K562 (cell line): ENCODE measurements at regions not wholly inside any gene's neighbourhood (a gene's known extent, or its start where the extent isn't known, plus 50 kb on each side); places are given as distances from the start of the nearest gene placed in this dataset.

Experiments
- ATAC-seq: fragments of 200-7000 bp; cut with Tn5 transposase; 3 replicates; pipeline ENCODE4 v1.9.1; 2020; ENCODE audit warnings: moderate library complexity
- BruUV-seq: library from RNA; stranded (reverse); fragments of 400-500 nt; replicated peaks from 2 replicates; lab custom pipeline; 2021; lab: Mats Ljungman, UMichigan
- CTCF ChIA-PET: fragments of 300-600 bp; formaldehyde crosslinking; extraction: SDS; loops from one replicate; lab custom pipeline; 2021; ENCODE audit warnings: low intra/inter-chr PET ratio; lab: Yijun Ruan, JAX
- POLR2A ChIA-PET: fragments of 300-600, 350-650 bp; sonication (Branson Sonifier 250); formaldehyde crosslinking; extraction: SDS; loops from one replicate; lab custom pipeline; 2021; ENCODE audit warnings: antibody characterized with exemption, inconsistent platforms; lab: Yijun Ruan, JAX
- DNase-seq, 4 experiments: peaks; one replicate each; pipeline versions ENCODE4 v3.0.0 to v3.0.0-alpha.2; 2011 to 2018; ENCODE audit warnings: low spot score in 3 of 4, mixed read lengths in 3 of 4; ENCODE audit errors: extremely low read depth in 1 of 4
- FAIRE-seq: peaks from 2 replicates; lab custom pipeline; 2011; peaks lifted over from hg19 to GRCh38; lab: Jason Lieb, UNC
- H2AFZ ChIP-seq: 2 replicates; pipeline ENCODE4 v1.6.0; 2011; ENCODE audit warnings: low read depth, low read length, control low read depth, inconsistent platforms
- H3K27ac ChIP-seq: fragments of 200-600 bp; 3 replicates; pipeline ENCODE4 v1.8.0; 2011; ENCODE audit warnings: low read depth, mild to moderate bottlenecking, control low read depth, inconsistent platforms, low read length, moderate library complexity, mixed read lengths; ENCODE audit errors: extremely low read depth
- H3K27me3 ChIP-seq, 2 experiments: fragments of 300-600 bp in 1 of 2; 2 replicates in 1 of 2; 3 replicates in 1 of 2; pipeline versions ENCODE4 v1.6.0 to v1.8.0; 2011; ENCODE audit warnings: inconsistent platforms in 2 of 2, low read length in 2 of 2, mild to moderate bottlenecking in 1 of 2, mixed read lengths in 1 of 2, moderate library complexity in 1 of 2; ENCODE audit not compliant: control insufficient read depth in 2 of 2, insufficient read depth in 2 of 2
- H3K36me3 ChIP-seq: fragments of 300-600 bp; 3 replicates; pipeline ENCODE4 v1.8.0; 2011; ENCODE audit warnings: mild to moderate bottlenecking, low read length, inconsistent platforms; ENCODE audit not compliant: control insufficient read depth, insufficient read depth
- H3K4me1 ChIP-seq, 2 experiments: fragments of 200-600 bp in 1 of 2; replicated peaks in 1 of 2; 2 replicates in 1 of 2; 3 replicates in 1 of 2; pipeline versions ENCODE4 v1.5.1 to v1.8.0; 2011; ENCODE audit warnings: inconsistent platforms in 2 of 2, low read length in 2 of 2, mild to moderate bottlenecking in 1 of 2, mixed read lengths in 1 of 2, moderate library complexity in 1 of 2; ENCODE audit not compliant: control insufficient read depth in 2 of 2, insufficient read depth in 2 of 2
- H3K4me2 ChIP-seq: 2 replicates; pipeline ENCODE4 v1.6.1; 2011; ENCODE audit warnings: low read length, control low read depth, inconsistent platforms, mixed read lengths; ENCODE audit not compliant: insufficient read depth
- H3K4me3 ChIP-seq: fragments of 200-600 bp; sonication (generic), shearing (Covaris generic); 2 replicates; pipeline ENCODE4 v1.5.1; 2016; ENCODE audit warnings: control low read depth, inconsistent platforms
- H3K79me2 ChIP-seq: fragments of 200-600 bp; 3 replicates; pipeline ENCODE4 v1.8.0; 2011; ENCODE audit warnings: low read length, inconsistent platforms; ENCODE audit not compliant: control insufficient read depth, insufficient read depth
- H3K9ac ChIP-seq, 2 experiments: 2 replicates each; pipeline versions ENCODE4 v1.6.0 to v1.6.1; 2011; ENCODE audit warnings: low read depth in 2 of 2, low read length in 2 of 2, control low read depth in 1 of 2, inconsistent platforms in 1 of 2, mild to moderate bottlenecking in 1 of 2, mixed read lengths in 1 of 2; ENCODE audit not compliant: insufficient read depth in 1 of 2
- H3K9me1 ChIP-seq: one replicate; pipeline ENCODE4 v1.6.0; 2011; ENCODE audit warnings: inconsistent platforms, mild to moderate bottlenecking, low read length, moderate library complexity; ENCODE audit not compliant: control insufficient read depth, insufficient read depth
- H3K9me3 ChIP-seq: replicated peaks from 2 replicates; pipeline ENCODE4 v1.5.1; 2011; ENCODE audit warnings: low read depth, low read length, inconsistent platforms; ENCODE audit not compliant: control insufficient read depth, insufficient read depth
- H4K20me1 ChIP-seq: replicated peaks from 2 replicates; pipeline ENCODE4 v1.6.1; 2011; ENCODE audit warnings: low read length, inconsistent platforms, mixed read lengths; ENCODE audit not compliant: control insufficient read depth, insufficient read depth
- ERF ChIP-seq: fragments of 450-650 bp; formaldehyde crosslinking; IDR thresholded peaks from 2 replicates; pipeline ENCODE4 v1.4.0; 2020; ENCODE audit warnings: mild to moderate bottlenecking, mixed read lengths
- NONO ChIP-seq, 2 experiments: fragments of 200-400 bp in 1 of 2; fragments of 450-650 bp in 1 of 2; formaldehyde crosslinking in 1 of 2; IDR thresholded peaks; 2 replicates each; pipeline ENCODE4 v1.6.1; 2017; ENCODE audit warnings: low read depth in 2 of 2, mild to moderate bottlenecking in 2 of 2, moderate library complexity in 2 of 2, low read length in 1 of 2
- SMC3 ChIP-seq: conservative IDR thresholded peaks from 2 replicates; pipeline ENCODE4 v1.6.1; 2011; ENCODE audit warnings: low read depth, low read length, improper control_type of control experiment; ENCODE audit not compliant: insufficient read depth
- ZNF133 ChIP-seq: fragments of 250-450 bp; sonication (Bioruptor Pico); IDR thresholded peaks from 2 replicates; pipeline ENCODE4 v1.4.0; 2020; ENCODE audit warnings: mild to moderate bottlenecking
- WGBS: fragments of 100-300 bp; shearing (Covaris generic); methylation state at CpG from one replicate; pipeline ENCODE4 v1.1.6; 2016; ENCODE audit warnings: low coverage, mixed read lengths; ENCODE audit not compliant: insufficient coverage; ENCODE audit errors: missing lambda C conversion rate; 5-methylcytosine and 5-hydroxymethylcytosine counted together
- in situ Hi-C: fragments of 300-500 bp; cut with MboI; formaldehyde crosslinking; loops from 4 replicates; pipeline ENCODE4 v1.15.0; 2018; ENCODE audit warnings: inconsistent platforms, mixed read lengths
- intact Hi-C: fragments of 100-400 bp; cut with micrococcal nuclease; formaldehyde crosslinking; loops from 2 replicates; pipeline ENCODE4 v1.14.2; 2022
- TF ChIP-seq, protein P1 (sequence below), 3 experiments: IDR thresholded peaks in 2 of 3; conservative IDR thresholded peaks in 1 of 3; 2 replicates each; pipeline ENCODE4 v1.5.1; 2011 to 2012; ENCODE audit warnings: low read length in 3 of 3, mild to moderate bottlenecking in 3 of 3, control low read depth in 2 of 3, improper control_type of control experiment in 1 of 3, inconsistent platforms in 1 of 3, low read depth in 1 of 3, mixed read lengths in 1 of 3, moderate library complexity in 1 of 3; ENCODE audit not compliant: insufficient read depth in 2 of 3
- TF ChIP-seq, protein P2 (sequence below): fragments of 450-650 bp; IDR thresholded peaks from 2 replicates; pipeline ENCODE4 v1.6.1; 2018; ENCODE audit warnings: mild to moderate bottlenecking, low read depth; ENCODE audit not compliant: partially characterized antibody
- TF ChIP-seq, protein P3 (sequence below): IDR thresholded peaks from 2 replicates; pipeline ENCODE4 v1.6.1; 2011; ENCODE audit warnings: borderline replicate concordance, low read depth, mild to moderate bottlenecking, moderate library complexity, low read length; ENCODE audit not compliant: insufficient read depth, poor library complexity, severe bottlenecking
- TF ChIP-seq, protein P4 (sequence below): fragments of 250-450 bp; sonication (Bioruptor Pico); IDR thresholded peaks from 2 replicates; pipeline ENCODE4 v1.5.0; 2021

DNA sequence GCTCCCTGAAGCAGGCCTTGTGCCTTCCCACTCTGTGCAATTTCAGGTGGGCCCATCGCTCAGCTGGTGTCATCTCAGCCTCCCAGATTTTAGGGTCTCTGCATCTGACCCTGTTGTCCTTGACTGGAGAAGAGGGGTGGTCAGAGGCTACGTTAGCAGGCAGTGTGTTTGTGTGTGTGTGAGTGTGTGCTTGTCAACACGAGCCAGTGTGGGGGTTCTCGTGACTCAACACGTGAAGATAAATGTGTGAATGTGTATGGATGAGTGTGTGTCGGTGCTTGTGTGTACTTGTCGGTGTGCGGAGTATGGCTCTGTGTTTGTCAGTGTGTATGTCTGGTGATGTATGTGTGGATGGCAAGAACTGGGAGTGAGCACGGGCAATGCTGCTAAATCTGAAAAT, 142.6 kb upstream of the KLF4 start:
- in situ Hi-C loops, result no loop called here
- under 1% methylated on average over 9 of the region's 9 CpGs for WGBS
- no peak for FAIRE-seq

DNA sequence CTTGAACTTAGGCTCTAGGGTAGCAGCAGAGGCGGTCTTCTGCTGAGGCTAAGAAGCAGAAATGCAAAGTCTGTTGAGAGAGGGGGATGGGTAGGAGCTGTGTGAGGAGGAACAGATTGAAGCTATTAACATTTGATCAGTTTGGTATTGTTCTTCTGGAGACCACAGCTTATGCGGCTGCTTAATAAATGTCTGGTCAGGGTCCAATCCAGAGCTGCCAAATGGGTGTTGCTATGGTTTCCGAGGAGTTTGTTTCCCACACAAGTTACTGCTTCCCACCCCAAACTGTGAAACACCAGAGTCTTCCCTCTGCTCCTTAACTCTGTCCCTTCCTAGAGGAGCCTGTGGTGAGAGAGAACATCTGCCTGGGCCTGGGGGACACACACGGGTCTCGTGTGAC, 142.2 kb upstream of the KLF4 start:
- H4K20me1 ChIP-seq, result no peaks in the 10 kb centered on the region
- in situ Hi-C loops, result no loop called here
- no peaks in the 10 kb centered on the region for H3K9me3 ChIP-seq
- no peaks in the 10 kb centered on the region for H3K4me1 ChIP-seq
- no peaks in the 10 kb centered on the region for H3K79me2 ChIP-seq
- H3K27me3 ChIP-seq, result peaks cover 19 to 46% of the 10 kb centered on the region in 2 experiments
- no peak overlapping the region for H3K27ac ChIP-seq
- BruUV-seq, result no TSS peak
- TF ChIP-seq, protein P1, sequence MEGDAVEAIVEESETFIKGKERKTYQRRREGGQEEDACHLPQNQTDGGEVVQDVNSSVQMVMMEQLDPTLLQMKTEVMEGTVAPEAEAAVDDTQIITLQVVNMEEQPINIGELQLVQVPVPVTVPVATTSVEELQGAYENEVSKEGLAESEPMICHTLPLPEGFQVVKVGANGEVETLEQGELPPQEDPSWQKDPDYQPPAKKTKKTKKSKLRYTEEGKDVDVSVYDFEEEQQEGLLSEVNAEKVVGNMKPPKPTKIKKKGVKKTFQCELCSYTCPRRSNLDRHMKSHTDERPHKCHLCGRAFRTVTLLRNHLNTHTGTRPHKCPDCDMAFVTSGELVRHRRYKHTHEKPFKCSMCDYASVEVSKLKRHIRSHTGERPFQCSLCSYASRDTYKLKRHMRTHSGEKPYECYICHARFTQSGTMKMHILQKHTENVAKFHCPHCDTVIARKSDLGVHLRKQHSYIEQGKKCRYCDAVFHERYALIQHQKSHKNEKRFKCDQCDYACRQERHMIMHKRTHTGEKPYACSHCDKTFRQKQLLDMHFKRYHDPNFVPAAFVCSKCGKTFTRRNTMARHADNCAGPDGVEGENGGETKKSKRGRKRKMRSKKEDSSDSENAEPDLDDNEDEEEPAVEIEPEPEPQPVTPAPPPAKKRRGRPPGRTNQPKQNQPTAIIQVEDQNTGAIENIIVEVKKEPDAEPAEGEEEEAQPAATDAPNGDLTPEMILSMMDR (IDR thresholded peaks at IDR 0.05 in 2 of 3, conservative IDR thresholded peaks at IDR 0.05 in 1 of 3; ENCODE audit: insufficient read depth in 2 of 3, low read depth in 1 of 3, low read length in 3 of 3), result no peak
- TF ChIP-seq ZNF133 (no peak), NONO (IDR thresholded peaks at IDR 0.05; ENCODE audit: low read depth in 2 of 2, low read length in 1 of 2) (no peak)
- TF ChIP-seq, protein P2, sequence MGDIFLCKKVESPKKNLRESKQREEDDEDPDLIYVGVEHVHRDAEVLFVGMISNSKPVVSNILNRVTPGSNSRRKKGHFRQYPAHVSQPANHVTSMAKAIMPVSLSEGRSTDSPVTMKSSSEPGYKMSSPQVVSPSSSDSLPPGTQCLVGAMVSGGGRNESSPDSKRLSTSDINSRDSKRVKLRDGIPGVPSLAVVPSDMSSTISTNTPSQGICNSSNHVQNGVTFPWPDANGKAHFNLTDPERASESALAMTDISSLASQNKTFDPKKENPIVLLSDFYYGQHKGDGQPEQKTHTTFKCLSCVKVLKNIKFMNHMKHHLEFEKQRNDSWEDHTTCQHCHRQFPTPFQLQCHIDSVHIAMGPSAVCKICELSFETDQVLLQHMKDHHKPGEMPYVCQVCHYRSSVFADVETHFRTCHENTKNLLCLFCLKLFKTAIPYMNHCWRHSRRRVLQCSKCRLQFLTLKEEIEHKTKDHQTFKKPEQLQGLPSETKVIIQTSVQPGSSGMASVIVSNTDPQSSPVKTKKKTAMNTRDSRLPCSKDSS, result no peak
- TF ChIP-seq, protein P3, sequence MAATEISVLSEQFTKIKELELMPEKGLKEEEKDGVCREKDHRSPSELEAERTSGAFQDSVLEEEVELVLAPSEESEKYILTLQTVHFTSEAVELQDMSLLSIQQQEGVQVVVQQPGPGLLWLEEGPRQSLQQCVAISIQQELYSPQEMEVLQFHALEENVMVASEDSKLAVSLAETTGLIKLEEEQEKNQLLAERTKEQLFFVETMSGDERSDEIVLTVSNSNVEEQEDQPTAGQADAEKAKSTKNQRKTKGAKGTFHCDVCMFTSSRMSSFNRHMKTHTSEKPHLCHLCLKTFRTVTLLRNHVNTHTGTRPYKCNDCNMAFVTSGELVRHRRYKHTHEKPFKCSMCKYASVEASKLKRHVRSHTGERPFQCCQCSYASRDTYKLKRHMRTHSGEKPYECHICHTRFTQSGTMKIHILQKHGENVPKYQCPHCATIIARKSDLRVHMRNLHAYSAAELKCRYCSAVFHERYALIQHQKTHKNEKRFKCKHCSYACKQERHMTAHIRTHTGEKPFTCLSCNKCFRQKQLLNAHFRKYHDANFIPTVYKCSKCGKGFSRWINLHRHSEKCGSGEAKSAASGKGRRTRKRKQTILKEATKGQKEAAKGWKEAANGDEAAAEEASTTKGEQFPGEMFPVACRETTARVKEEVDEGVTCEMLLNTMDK, result no peak
- TF ChIP-seq, protein P4, sequence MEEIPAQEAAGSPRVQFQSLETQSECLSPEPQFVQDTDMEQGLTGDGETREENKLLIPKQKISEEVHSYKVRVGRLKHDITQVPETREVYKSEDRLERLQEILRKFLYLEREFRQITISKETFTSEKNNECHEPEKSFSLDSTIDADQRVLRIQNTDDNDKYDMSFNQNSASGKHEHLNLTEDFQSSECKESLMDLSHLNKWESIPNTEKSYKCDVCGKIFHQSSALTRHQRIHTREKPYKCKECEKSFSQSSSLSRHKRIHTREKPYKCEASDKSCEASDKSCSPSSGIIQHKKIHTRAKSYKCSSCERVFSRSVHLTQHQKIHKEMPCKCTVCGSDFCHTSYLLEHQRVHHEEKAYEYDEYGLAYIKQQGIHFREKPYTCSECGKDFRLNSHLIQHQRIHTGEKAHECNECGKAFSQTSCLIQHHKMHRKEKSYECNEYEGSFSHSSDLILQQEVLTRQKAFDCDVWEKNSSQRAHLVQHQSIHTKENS, result no peak
- H3K9ac ChIP-seq, result no peak overlapping the region
- no peak overlapping the region for H3K4me2 ChIP-seq
- H3K4me3 ChIP-seq, result no peak overlapping the region
- no peaks in the 10 kb centered on the region for H3K36me3 ChIP-seq
- FAIRE-seq (no peak), ATAC-seq (no peak), DNase-seq (no peak)
- WGBS, result 3% methylated on average over 5 of the region's 5 CpGs
- ChIA-PET CTCF (no interaction called here), POLR2A (no interaction called here)
- H2AFZ ChIP-seq, result no peak overlapping the region
- intact Hi-C loops, result no loop called here
- H3K9me1 ChIP-seq, result no peaks in the 10 kb centered on the region

More for the DNA sequence above, 142.6 kb upstream of the KLF4 start:
- H3K9ac ChIP-seq, result no peak overlapping the region
- no peak overlapping the region for H2AFZ ChIP-seq
- H3K27me3 ChIP-seq, result peaks cover 19 to 46% of the 10 kb centered on the region in 2 experiments
- CTCF ChIA-PET, result no interaction called here
- no peaks in the 10 kb centered on the region for H3K9me3 ChIP-seq
- no peak overlapping the region for H3K27ac ChIP-seq
- H4K20me1 ChIP-seq, result no peaks in the 10 kb centered on the region
- ATAC-seq (no peak), DNase-seq (no peak)
- no TSS peak for BruUV-seq
- H3K9me1 ChIP-seq, result no peaks in the 10 kb centered on the region
- no peak overlapping the region for H3K4me3 ChIP-seq
- H3K4me2 ChIP-seq, result no peak overlapping the region
- TF ChIP-seq ERF (no peak), SMC3 (no peak)
- POLR2A ChIA-PET, result no interaction called here
- no peaks in the 10 kb centered on the region for H3K36me3 ChIP-seq
- intact Hi-C loops, result no loop called here
- H3K79me2 ChIP-seq, result no peaks in the 10 kb centered on the region
- H3K4me1 ChIP-seq, result peaks cover 0 to under 1% of the 10 kb centered on the region in 2 experiments; a peak in 1 of 5 replicates
